Caco-2 (cell line): ENCODE measurements at regions not wholly inside any gene's neighbourhood (a gene's known extent, or its start where the extent isn't known, plus 50 kb on each side); places are given as distances from the start of the nearest gene placed in this dataset.
"Not testable (repeated sequence)": the region's sequence is repeated elsewhere in the genome, so short reads cannot be mapped to it uniquely, and the experiment has no call there.

Experiments used
- BruUV-seq: library from RNA; stranded (reverse); fragments of 400-500 nt; replicated peaks from 2 replicates; lab custom pipeline; 2021; lab: Mats Ljungman, UMichigan
- CTCF ChIA-PET: fragments of 300-600 bp; sonication (Branson Sonifier 250); formaldehyde crosslinking; loops from one replicate; lab custom pipeline; 2022; ENCODE audit warnings: antibody characterized with exemption; lab: Charles Lee
- POLR2A ChIA-PET: fragments of 300-600 bp; sonication (Branson Sonifier 250); formaldehyde crosslinking; loops from one replicate; lab custom pipeline; 2022; ENCODE audit warnings: antibody characterized with exemption; lab: Charles Lee
- DNase-seq, 2 experiments: peaks; one replicate each; pipeline versions ENCODE4 v3.0.0 to v3.0.0-alpha.2; 2020 to 2022
- H3K27me3 ChIP-seq: replicated peaks from 2 replicates; pipeline ENCODE4 v1.6.0; 2011; ENCODE audit warnings: low read length; ENCODE audit not compliant: control insufficient read depth, insufficient read depth
- H3K36me3 ChIP-seq: 2 replicates; pipeline ENCODE4 v1.5.1; 2011; ENCODE audit warnings: low read length; ENCODE audit not compliant: control insufficient read depth, insufficient read depth
- H3K4me1 ChIP-seq: fragments of 250-450 bp; sonication (Bioruptor Pico); 2 replicates; pipeline ENCODE4 v1.5.1; 2020; ENCODE audit warnings: mild to moderate bottlenecking
- H3K4me3 ChIP-seq: 2 replicates; pipeline ENCODE4 v1.5.1; 2011; ENCODE audit warnings: low read depth, mild to moderate bottlenecking, control low read depth, low read length
- H3K9me3 ChIP-seq: fragments of 250-450 bp; sonication (Bioruptor Pico); 2 replicates; pipeline ENCODE4 v1.5.1; 2020; ENCODE audit warnings: mild to moderate bottlenecking, moderate library complexity
- H3K27ac Mint-ChIP-seq: one replicate; pipeline ENCODE4 v1.8.0; 2022; ENCODE audit warnings: mixed read lengths; ENCODE audit not compliant: unreplicated experiment
- H3K27me3 Mint-ChIP-seq: one replicate; pipeline ENCODE4 v1.8.0; 2022; ENCODE audit warnings: mixed read lengths; ENCODE audit not compliant: insufficient read depth, unreplicated experiment
- H3K36me3 Mint-ChIP-seq: one replicate; pipeline ENCODE4 v1.8.0; 2022; ENCODE audit warnings: mild to moderate bottlenecking, mixed read lengths; ENCODE audit not compliant: insufficient read depth, unreplicated experiment
- H3K4me1 Mint-ChIP-seq: one replicate; pipeline ENCODE4 v1.8.0; 2022; ENCODE audit warnings: low read depth, mixed read lengths; ENCODE audit not compliant: unreplicated experiment
- H3K4me3 Mint-ChIP-seq: one replicate; pipeline ENCODE4 v1.8.0; 2022; ENCODE audit warnings: mild to moderate bottlenecking, moderate library complexity, mixed read lengths; ENCODE audit not compliant: unreplicated experiment
- H3K9me3 Mint-ChIP-seq: one replicate; pipeline ENCODE4 v1.8.0; 2022; ENCODE audit warnings: mixed read lengths; ENCODE audit not compliant: unreplicated experiment
- intact Hi-C: fragments of 100-400 bp; cut with micrococcal nuclease; formaldehyde crosslinking; loops from one replicate; pipeline ENCODE4 v1.10.0; 2022; ENCODE audit not compliant: unreplicated experiment
- TF ChIP-seq, protein P1 (sequence below), 2 experiments: fragments of 200-600 bp in 1 of 2; IDR thresholded peaks; 1 replicate in 1 of 2; 2 replicates in 1 of 2; pipeline versions ENCODE4 v1.5.1 to v1.8.0; 2011 to 2022; ENCODE audit warnings: antibody characterized with exemption in 1 of 2, control low read depth in 1 of 2, inconsistent platforms in 1 of 2, low read depth in 1 of 2, low read length in 1 of 2, mild to moderate bottlenecking in 1 of 2, moderate library complexity in 1 of 2; ENCODE audit not compliant: insufficient read depth in 1 of 2, severe bottlenecking in 1 of 2, unreplicated experiment in 1 of 2

GRCh38 chr21:18840239-18840638, 436.7 kb upstream of the TMPRSS15 start:
- Mint-ChIP-seq H3K27me3 (no peaks in the 10 kb centered on the region), H3K27ac (no peak overlapping the region), H3K9me3 (peaks cover 28% of the 10 kb centered on the region), H3K36me3 (no peaks in the 10 kb centered on the region), H3K4me1 (no peaks in the 10 kb centered on the region), H3K4me3 (no peak overlapping the region)
- ChIA-PET POLR2A (no interaction called here), CTCF (no interaction called here)
- DNase-seq: peak in 1 of 2 experiments; percentile 16
- H3K27me3 ChIP-seq: no peaks in the 10 kb centered on the region
- no peak overlapping the region for H3K4me3 ChIP-seq
- no TSS peak for BruUV-seq
- H3K9me3 ChIP-seq: peaks cover 3% of the 10 kb centered on the region; the same call in 1 of the 2 replicates
- TF ChIP-seq, protein P1, sequence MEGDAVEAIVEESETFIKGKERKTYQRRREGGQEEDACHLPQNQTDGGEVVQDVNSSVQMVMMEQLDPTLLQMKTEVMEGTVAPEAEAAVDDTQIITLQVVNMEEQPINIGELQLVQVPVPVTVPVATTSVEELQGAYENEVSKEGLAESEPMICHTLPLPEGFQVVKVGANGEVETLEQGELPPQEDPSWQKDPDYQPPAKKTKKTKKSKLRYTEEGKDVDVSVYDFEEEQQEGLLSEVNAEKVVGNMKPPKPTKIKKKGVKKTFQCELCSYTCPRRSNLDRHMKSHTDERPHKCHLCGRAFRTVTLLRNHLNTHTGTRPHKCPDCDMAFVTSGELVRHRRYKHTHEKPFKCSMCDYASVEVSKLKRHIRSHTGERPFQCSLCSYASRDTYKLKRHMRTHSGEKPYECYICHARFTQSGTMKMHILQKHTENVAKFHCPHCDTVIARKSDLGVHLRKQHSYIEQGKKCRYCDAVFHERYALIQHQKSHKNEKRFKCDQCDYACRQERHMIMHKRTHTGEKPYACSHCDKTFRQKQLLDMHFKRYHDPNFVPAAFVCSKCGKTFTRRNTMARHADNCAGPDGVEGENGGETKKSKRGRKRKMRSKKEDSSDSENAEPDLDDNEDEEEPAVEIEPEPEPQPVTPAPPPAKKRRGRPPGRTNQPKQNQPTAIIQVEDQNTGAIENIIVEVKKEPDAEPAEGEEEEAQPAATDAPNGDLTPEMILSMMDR (IDR thresholded peaks at IDR 0.05; ENCODE audit: insufficient read depth in 1 of 2, low read depth in 1 of 2, low read length in 1 of 2, severe bottlenecking in 1 of 2, unreplicated experiment in 1 of 2): peak; percentile 24 to 33
- intact Hi-C loops: no loop called here
- H3K4me1 ChIP-seq: no peaks in the 10 kb centered on the region
- no peaks in the 10 kb centered on the region for H3K36me3 ChIP-seq

DNA sequence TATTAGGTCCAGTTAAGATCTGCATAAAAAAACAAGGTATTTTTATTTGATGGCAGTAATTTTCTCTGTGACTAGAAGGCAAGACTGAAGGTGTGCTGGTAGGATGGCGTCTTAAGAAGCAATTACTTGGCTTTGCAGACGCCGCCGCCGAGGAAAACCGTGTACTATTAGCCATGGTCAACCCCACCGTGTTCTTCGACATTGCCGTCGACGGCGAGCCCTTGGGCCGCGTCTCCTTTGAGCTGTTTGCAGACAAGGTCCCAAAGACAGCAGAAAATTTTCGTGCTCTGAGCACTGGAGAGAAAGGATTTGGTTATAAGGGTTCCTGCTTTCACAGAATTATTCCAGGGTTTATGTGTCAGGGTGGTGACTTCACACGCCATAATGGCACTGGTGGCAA, 454.0 kb upstream of the TMPRSS15 start:
- H3K9me3 ChIP-seq, DNase-seq, CTCF ChIA-PET, H3K27ac Mint-ChIP-seq, intact Hi-C loops, POLR2A ChIA-PET, H3K27me3 ChIP-seq, H3K4me1 Mint-ChIP-seq, H3K36me3 Mint-ChIP-seq, H3K4me1 ChIP-seq, H3K36me3 ChIP-seq, H3K4me3 Mint-ChIP-seq, H3K27me3 Mint-ChIP-seq, H3K4me3 ChIP-seq, H3K9me3 Mint-ChIP-seq, BruUV-seq: not testable (repeated sequence)

DNA sequence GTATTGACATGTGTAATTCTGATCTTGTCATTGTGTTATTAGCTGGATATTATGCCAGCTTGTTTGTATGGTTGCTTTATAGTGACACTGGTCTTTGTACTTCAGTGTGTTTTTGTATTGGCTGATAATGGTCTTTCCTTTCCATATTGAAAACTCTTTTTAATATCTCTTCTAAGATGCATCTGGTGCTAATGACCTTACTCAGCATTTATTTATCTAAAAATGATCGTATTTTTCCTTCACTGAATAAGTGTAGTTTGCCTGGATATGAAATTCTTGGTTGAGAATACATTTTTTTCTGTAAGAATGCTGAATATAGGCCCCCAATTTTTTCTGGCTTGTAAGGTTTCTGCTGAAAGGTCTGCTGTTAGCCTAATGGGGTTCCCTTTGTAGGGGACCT, 465.5 kb upstream of the TMPRSS15 start:
- H3K27ac Mint-ChIP-seq: no peak overlapping the region
- H3K4me3 ChIP-seq: no peak overlapping the region
- POLR2A ChIA-PET: no interaction called here
- DNase-seq: no peak
- H3K27me3 Mint-ChIP-seq: no peaks in the 10 kb centered on the region
- intact Hi-C loops: no loop called here
- no peaks in the 10 kb centered on the region; the same call in 1 of the 2 replicates for H3K9me3 ChIP-seq
- H3K36me3 ChIP-seq: no peaks in the 10 kb centered on the region
- H3K27me3 ChIP-seq: no peaks in the 10 kb centered on the region
- no peak overlapping the region for H3K4me3 Mint-ChIP-seq
- H3K36me3 Mint-ChIP-seq: no peaks in the 10 kb centered on the region
- BruUV-seq: no TSS peak
- H3K4me1 ChIP-seq: no peaks in the 10 kb centered on the region
- H3K4me1 Mint-ChIP-seq: no peaks in the 10 kb centered on the region
- H3K9me3 Mint-ChIP-seq: peaks cover 9% of the 10 kb centered on the region
- CTCF ChIA-PET: no interaction called here
- TF ChIP-seq, protein P1 (IDR thresholded peaks at IDR 0.05; ENCODE audit: insufficient read depth in 1 of 2, low read depth in 1 of 2, low read length in 1 of 2, severe bottlenecking in 1 of 2, unreplicated experiment in 1 of 2): no peak

- intact Hi-C loops: no loop called here
- Mint-ChIP-seq H3K27ac (no peak overlapping the region), H3K4me3 (no peak overlapping the region), H3K36me3 (no peaks in the 10 kb centered on the region), H3K9me3 (peaks cover 13% of the 10 kb centered on the region), H3K27me3 (no peaks in the 10 kb centered on the region), H3K4me1 (no peaks in the 10 kb centered on the region)
- ChIA-PET POLR2A (no interaction called here), CTCF (no interaction called here)
- Histone ChIP-seq H3K9me3 (no peaks in the 10 kb centered on the region; the same call in none of the 2 replicates), H3K27me3 (no peaks in the 10 kb centered on the region), H3K4me3 (no peak overlapping the region), H3K36me3 (no peaks in the 10 kb centered on the region), H3K4me1 (no peaks in the 10 kb centered on the region)
- TF ChIP-seq, protein P1 (IDR thresholded peaks at IDR 0.05; ENCODE audit: insufficient read depth in 1 of 2, low read depth in 1 of 2, low read length in 1 of 2, severe bottlenecking in 1 of 2, unreplicated experiment in 1 of 2): no peak
- no TSS peak for BruUV-seq
- DNase-seq: no peak
Observed at GRCh38 chr21:18877917-18878316, 474.3 kb upstream of the TMPRSS15 start.
